Gastroesophageal sphincter (tissue), 3 donors: ENCODE measurements at regions not wholly inside any gene's neighbourhood (a gene's known extent, or its start where the extent isn't known, plus 50 kb on each side); places are given as distances from the start of the nearest gene placed in this dataset.

Experiments used
- CTCF ChIP-seq, 4 experiments: fragments of 200-600 bp in 2 of 4; fragments of 450-650 bp in 2 of 4; sonication (generic) in 1 of 4; IDR thresholded peaks; one replicate each; pipeline ENCODE4 v1.5.1; 2017 to 2019; ENCODE audit warnings: antibody characterized with exemption in 4 of 4, mild to moderate bottlenecking in 2 of 4, moderate library complexity in 2 of 4
- EP300 ChIP-seq: sonication (generic); formaldehyde crosslinking; IDR thresholded peaks from one replicate; pipeline ENCODE4 v1.6.1; 2017; ENCODE audit warnings: antibody characterized with exemption, mild to moderate bottlenecking
- POLR2A ChIP-seq, 2 donors: fragments of 450-650 bp; IDR thresholded peaks; one replicate each; pipeline ENCODE4 v1.6.1; 2017; ENCODE audit warnings: antibody characterized with exemption in 2 of 2, mild to moderate bottlenecking in 2 of 2, moderate library complexity in 1 of 2
- POLR2AphosphoS5 ChIP-seq: sonication (generic); formaldehyde crosslinking; IDR thresholded peaks from one replicate; pipeline ENCODE4 v1.6.1; 2017; ENCODE audit warnings: antibody characterized with exemption

DNA sequence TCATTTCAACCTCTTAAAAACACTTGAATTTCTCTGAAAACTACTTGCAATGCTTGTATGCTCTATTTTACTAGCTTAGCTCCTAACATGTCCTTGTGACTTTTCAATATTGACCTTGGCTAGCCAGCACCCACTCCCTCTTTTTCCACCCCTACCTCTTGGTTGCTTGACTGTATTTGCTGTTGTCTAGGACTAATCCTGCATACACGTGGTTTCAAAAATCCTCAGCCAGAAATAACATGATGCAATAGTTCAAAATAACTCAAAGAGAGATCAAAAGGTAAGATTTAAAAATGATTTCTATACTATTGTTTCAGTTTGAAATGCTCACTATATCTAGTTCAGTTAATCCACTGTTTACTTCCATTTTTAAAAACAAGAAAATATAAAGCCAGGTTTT, 102.3 kb upstream of the TBX18 start:
- TF ChIP-seq EP300: no peak
- no peak for TF ChIP-seq CTCF (IDR thresholded peaks at IDR 0.05)
- no peak for TF ChIP-seq POLR2A (IDR thresholded peaks at IDR 0.05)
- no peak for TF ChIP-seq POLR2AphosphoS5
